Lower leg skin (tissue), 3 donors: ENCODE measurements at regions not wholly inside any gene's neighbourhood (a gene's known extent, or its start where the extent isn't known, plus 50 kb on each side); places are given as distances from the start of the nearest gene placed in this dataset.

ENCODE experiments used
- CTCF ChIP-seq, 3 donors: fragments of 450-650 bp; IDR thresholded peaks; one replicate each; pipeline ENCODE4 v1.5.1; 2016; ENCODE audit warnings: antibody characterized with exemption in 3 of 3, mild to moderate bottlenecking in 3 of 3, moderate library complexity in 2 of 3
- POLR2A ChIP-seq, 2 donors: fragments of 450-650 bp; IDR thresholded peaks; one replicate each; pipeline ENCODE4 v1.6.1; 2016 to 2017; ENCODE audit warnings: antibody characterized with exemption in 2 of 2, mild to moderate bottlenecking in 1 of 2, moderate library complexity in 1 of 2

- TF ChIP-seq CTCF (IDR thresholded peaks at IDR 0.05) (no peak), POLR2A (IDR thresholded peaks at IDR 0.05) (no peak)
These were observed 116.9 kb downstream of the EVX1 start for GRCh38 chr7:27359181-27360125.
